GM12875 (cell line): ENCODE measurements at regions not wholly inside any gene's neighbourhood (a gene's known extent, or its start where the extent isn't known, plus 50 kb on each side); places are given as distances from the start of the nearest gene placed in this dataset.

Source experiments
- H3K4me3 ChIP-seq: one replicate; pipeline ENCODE4 v1.5.1; 2011; ENCODE audit warnings: low read depth, low read length, control low read depth
- CTCF ChIP-seq: IDR thresholded peaks from 2 replicates; pipeline ENCODE4 v1.5.1; 2011; ENCODE audit warnings: low read depth, mild to moderate bottlenecking, control low read depth, inconsistent platforms, low read length, moderate library complexity, borderline replicate concordance; ENCODE audit not compliant: insufficient read depth

GRCh38 chr16:79271583-79271982 lies 329.0 kb downstream of the MAF start:
- no peak overlapping the region for H3K4me3 ChIP-seq
- no peak for TF ChIP-seq CTCF

- no peak for TF ChIP-seq CTCF
- no peak overlapping the region for H3K4me3 ChIP-seq
These were observed 330.5 kb downstream of the MAF start for GRCh38 chr16:79270011-79270410.

DNA sequence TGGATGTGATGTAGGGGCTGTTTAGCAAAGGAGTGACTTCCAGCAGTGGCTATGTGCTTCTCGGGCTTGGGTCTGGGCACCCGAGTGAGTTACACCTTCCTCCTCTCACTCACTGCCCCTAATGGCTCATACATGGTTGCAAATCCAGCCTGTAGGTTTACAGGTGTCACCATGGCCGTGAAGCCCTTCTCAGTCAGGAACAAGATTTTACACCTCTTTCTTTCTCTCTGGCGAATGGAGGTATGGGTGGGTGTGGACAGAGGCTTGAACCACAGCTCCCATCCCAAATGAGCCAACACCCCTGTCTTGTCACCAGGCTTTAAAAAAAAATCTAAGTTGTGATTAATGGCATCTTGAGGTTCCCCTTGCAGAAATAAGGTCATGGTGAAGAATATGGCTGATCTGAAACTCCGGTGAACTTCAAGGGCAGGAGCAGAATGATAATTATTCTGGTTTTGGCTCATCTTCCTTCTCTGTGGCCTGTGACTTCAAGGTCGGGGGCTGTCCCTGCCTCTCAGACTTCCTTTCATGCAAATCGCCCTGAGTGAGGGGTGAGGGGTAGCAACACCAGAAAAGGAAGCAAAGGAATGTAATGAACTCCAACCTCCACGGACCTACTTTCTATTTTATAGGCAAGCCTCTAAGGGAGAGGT lies 331.2 kb downstream of the MAF start:
- TF ChIP-seq CTCF = no peak

GRCh38 chr16:79267781-79268180 lies 332.8 kb downstream of the MAF start:
- TF ChIP-seq CTCF = no peak
- no peak overlapping the region for H3K4me3 ChIP-seq

More for the DNA sequence above, 331.2 kb downstream of the MAF start:
- no peak overlapping the region for H3K4me3 ChIP-seq

DNA sequence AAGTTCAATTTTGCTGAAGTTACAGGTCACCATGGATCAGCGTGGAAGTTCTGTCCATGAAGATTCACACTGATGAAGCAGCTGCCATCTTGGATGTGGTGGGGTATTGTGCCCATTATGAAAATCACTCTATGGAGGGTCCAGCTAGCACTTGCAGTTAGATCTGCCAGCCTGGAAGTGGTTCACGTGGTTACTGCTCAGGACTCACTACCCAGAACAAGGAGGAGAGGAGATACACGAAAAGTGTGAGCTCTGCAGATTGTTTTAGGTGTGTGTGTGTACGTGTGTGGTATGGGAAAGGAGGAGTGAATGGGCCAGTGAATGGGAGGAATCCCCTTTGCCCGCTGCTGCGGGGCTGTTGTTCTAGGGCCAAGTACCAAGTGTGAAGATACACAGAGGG lies 333.4 kb downstream of the MAF start:
- no peak for TF ChIP-seq CTCF
- no peak overlapping the region for H3K4me3 ChIP-seq

- no peak overlapping the region for H3K4me3 ChIP-seq
- no peak for TF ChIP-seq CTCF
These were observed 334.8 kb downstream of the MAF start for GRCh38 chr16:79265701-79266100.

DNA sequence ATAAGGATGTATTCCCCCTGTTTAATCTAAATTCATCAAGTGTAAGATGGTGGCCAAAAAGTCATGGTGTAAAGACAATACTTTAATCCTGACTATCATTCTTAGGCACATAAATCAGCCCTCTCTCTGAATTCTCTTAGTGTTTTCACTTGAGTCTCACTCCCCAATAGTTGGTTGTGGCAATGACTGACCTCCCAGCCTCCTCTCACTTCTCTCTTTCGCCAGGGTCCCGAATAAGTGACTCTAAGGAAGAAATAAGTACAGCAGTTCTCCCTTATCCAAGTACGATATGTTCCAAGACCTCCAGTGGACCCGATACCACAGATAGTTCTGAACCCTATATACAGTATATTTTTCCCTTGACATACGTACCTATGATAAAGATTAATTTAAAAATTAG lies 335.3 kb downstream of the MAF start:
- H3K4me3 ChIP-seq = no peak overlapping the region
- TF ChIP-seq CTCF = no peak
